ENCODE measurements at regions not wholly inside any gene's neighbourhood (a gene's known extent, or its start where the extent isn't known, plus 50 kb on each side); places are given as distances from the start of the nearest gene placed in this dataset.

DNA sequence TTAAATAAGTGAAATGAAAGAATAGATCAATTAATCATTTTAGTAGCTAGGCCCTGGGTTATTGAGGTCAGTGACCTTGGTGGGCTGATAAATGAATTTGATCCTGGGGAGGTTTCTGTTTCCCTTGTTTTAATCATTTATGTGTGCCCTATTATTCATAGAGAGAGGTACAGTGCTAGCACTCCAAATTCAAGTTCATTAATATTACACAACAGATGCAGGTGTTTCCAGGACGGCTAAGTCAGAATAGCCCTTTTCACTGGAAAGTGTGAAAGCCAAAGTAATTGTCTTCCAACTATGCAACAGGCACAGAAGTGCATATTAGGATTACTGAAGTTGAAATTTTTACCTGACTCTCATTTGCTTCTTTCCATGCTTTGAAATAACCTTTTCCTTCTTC, 61.7 kb upstream of the SGK1 start:
- Histone ChIP-seq H3K36me3 (ENCODE audit: control insufficient read depth, insufficient read depth, low read length) (no peaks in the 10 kb centered on the region), H3K27me3 (ENCODE audit: control insufficient read depth, insufficient read depth, low read length) (no peaks in the 10 kb centered on the region), H3K4me3 (ENCODE audit: low read depth, low read length) (no peak overlapping the region)
- no peak for DNase-seq (ENCODE audit: low read depth)
- CTCF ChIA-PET = no interaction called here
- POLR2A ChIA-PET = no interaction called here
- TF ChIP-seq, protein P1, sequence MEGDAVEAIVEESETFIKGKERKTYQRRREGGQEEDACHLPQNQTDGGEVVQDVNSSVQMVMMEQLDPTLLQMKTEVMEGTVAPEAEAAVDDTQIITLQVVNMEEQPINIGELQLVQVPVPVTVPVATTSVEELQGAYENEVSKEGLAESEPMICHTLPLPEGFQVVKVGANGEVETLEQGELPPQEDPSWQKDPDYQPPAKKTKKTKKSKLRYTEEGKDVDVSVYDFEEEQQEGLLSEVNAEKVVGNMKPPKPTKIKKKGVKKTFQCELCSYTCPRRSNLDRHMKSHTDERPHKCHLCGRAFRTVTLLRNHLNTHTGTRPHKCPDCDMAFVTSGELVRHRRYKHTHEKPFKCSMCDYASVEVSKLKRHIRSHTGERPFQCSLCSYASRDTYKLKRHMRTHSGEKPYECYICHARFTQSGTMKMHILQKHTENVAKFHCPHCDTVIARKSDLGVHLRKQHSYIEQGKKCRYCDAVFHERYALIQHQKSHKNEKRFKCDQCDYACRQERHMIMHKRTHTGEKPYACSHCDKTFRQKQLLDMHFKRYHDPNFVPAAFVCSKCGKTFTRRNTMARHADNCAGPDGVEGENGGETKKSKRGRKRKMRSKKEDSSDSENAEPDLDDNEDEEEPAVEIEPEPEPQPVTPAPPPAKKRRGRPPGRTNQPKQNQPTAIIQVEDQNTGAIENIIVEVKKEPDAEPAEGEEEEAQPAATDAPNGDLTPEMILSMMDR (IDR thresholded peaks at IDR 0.05; ENCODE audit: insufficient read depth, low read depth, low read length) = no peak

DNA sequence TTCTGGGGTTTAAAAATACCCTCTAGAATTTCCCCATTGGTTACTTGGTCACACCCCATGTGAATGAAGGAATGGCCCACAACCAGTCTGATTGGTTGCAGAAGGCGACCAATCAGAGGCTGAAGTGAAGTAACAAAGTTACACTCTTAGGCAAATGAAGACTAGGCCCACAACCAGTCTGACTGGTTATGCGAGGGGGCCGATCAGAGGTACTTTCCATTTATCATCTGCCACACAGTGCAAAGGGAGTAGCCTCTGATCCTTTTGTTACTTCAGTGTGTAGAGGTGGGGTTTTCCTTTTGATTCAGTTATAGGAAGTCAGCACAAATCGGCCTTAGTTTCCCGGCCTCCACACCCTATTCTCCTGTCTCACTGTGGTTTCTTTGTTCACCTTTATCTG, 61.2 kb upstream of the SGK1 start:
- H3K36me3 ChIP-seq (ENCODE audit: control insufficient read depth, insufficient read depth, low read length) = no peaks in the 10 kb centered on the region
- no peaks in the 10 kb centered on the region for H3K27me3 ChIP-seq (ENCODE audit: control insufficient read depth, insufficient read depth, low read length)
- ChIA-PET CTCF (interaction anchor here (0.5 kb wide), 1 partner anchor 233 kb away, joined by 3 read pairs; no protein-coding TSS in a partner anchor), POLR2A (no interaction called here)
- no peak overlapping the region for H3K4me3 ChIP-seq (ENCODE audit: low read depth, low read length)
- TF ChIP-seq, protein P1 (IDR thresholded peaks at IDR 0.05; ENCODE audit: insufficient read depth, low read depth, low read length) = no peak
- DNase-seq (ENCODE audit: low read depth) = no peak

DNA sequence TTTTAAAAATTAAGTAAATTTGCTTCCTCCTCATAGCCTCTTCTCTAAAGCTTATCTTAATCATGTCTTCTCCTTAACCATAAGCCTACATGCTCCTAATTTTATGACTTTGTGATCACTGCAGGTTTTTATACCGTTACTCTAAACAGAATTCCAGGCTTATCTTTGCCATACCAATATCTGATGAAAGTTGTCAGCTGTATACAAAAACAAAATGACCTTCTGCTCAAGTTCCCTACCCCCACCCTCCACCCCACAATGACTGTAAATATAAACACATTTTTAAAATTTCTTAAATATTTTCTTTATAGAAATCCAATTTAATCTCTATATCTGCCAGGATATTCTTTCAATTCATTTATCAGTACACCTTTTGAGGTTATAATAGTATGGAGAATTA, 60.5 kb upstream of the SGK1 start:
- CTCF ChIA-PET = no interaction called here
- Histone ChIP-seq H3K36me3 (ENCODE audit: control insufficient read depth, insufficient read depth, low read length) (no peaks in the 10 kb centered on the region), H3K4me3 (ENCODE audit: low read depth, low read length) (no peak overlapping the region), H3K27me3 (ENCODE audit: control insufficient read depth, insufficient read depth, low read length) (no peaks in the 10 kb centered on the region)
- POLR2A ChIA-PET = no interaction called here
- TF ChIP-seq, protein P1 (IDR thresholded peaks at IDR 0.05; ENCODE audit: insufficient read depth, low read depth, low read length) = no peak
- no peak for DNase-seq (ENCODE audit: low read depth)

DNA sequence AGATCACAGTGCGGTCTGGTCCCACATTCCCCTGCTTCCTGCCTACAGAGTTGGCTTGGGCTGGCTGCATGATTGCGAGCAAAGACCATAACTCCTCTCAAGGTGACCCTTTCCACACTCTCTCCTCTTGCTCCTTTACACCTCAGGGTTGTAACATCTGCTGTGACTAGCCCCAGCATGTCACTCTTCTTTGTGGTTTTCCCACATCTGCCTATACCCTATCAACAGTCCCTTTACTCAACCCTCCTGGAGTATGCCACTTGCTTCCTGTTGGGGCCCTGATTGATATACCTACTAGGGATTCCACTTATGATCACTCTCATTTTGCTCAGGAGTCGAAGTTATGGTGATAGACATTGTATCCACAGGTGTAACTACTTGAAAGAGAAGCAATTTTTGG, 58.9 kb upstream of the SGK1 start:
- no peak overlapping the region for H3K4me3 ChIP-seq (ENCODE audit: low read depth, low read length)
- DNase-seq (ENCODE audit: low read depth) = no peak
- ChIA-PET CTCF (no interaction called here), POLR2A (no interaction called here)
- TF ChIP-seq, protein P1 (IDR thresholded peaks at IDR 0.05; ENCODE audit: insufficient read depth, low read depth, low read length) = no peak
- no peaks in the 10 kb centered on the region for H3K27me3 ChIP-seq (ENCODE audit: control insufficient read depth, insufficient read depth, low read length)
- H3K36me3 ChIP-seq (ENCODE audit: control insufficient read depth, insufficient read depth, low read length) = no peaks in the 10 kb centered on the region

DNA sequence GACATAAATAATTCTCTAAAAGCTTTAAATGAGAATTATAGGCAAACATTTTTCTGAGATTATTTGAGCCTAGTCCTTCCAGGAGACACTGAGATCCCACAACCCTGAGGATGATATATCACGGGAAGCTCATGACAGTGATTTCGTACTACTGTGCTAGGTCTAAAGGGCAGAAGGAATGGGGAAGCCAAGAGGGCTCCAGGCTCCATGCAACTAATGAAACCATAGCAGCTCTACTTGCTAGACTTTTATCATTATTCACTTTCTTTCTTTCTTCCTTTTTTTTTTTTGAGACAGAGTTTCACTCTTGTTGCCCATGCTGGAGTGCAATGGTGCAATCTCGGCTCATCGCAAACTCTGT, 57.3 kb upstream of the SGK1 start:
- Histone ChIP-seq H3K4me3 (ENCODE audit: low read depth, low read length) (no peak overlapping the region), H3K36me3 (ENCODE audit: control insufficient read depth, insufficient read depth, low read length) (no peaks in the 10 kb centered on the region), H3K27me3 (ENCODE audit: control insufficient read depth, insufficient read depth, low read length) (no peaks in the 10 kb centered on the region)
- no peak for DNase-seq (ENCODE audit: low read depth)
- POLR2A ChIA-PET = no interaction called here
- CTCF ChIA-PET = interaction anchor here (1.0 kb wide), 1 partner anchor 24 kb away, joined by 3 read pairs; no protein-coding TSS in a partner anchor
- TF ChIP-seq, protein P1 (IDR thresholded peaks at IDR 0.05; ENCODE audit: insufficient read depth, low read depth, low read length) = no peak

Data from BJ (cell line).